Colon (tissue), 2 donors: ENCODE measurements at regions not wholly inside any gene's neighbourhood (a gene's known extent, or its start where the extent isn't known, plus 50 kb on each side); places are given as distances from the start of the nearest gene placed in this dataset.

Experiments used
- FAIRE-seq: peaks from 2 replicates; lab custom pipeline; 2012; peaks lifted over from hg19 to GRCh38; lab: Jason Lieb, UNC
- donor health status: control.
- donor health status: control.

- FAIRE-seq: no peak
Measured at GRCh38 chr4:124178449-124179021, 534.0 kb downstream of the ANKRD50 start.

DNA sequence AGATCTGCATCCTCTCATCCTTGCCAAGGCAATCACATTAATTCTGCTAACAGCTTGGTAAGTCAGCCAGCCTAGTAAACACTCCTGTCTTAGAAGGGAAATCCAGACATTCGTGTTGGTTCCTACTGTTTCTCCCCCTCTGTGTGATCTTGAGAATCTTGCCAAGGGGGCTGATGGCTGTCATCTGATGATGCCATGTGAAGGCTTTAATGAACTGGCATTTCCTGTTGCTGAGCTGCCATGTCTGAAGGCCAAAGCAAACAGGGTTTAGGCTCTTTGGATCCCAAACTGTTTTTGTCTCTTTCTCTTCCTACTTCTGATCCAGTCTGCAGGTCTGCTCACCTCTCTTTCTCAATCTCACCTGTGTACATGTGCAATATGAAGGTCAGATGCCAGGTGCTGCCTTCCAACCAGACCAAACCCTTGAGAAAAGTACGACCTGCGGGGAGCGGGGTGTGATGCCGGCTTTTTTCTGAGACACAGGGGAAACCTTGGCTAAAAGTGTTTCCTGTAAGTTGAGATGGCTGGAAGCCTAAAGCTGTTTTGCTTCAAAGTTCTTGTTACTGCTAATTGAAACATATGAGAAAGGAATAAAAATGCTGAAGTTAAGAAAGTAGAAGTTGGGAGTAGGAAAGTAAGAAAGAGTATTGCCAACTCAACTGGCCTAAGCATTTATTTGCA, 532.9 kb downstream of the ANKRD50 start:
- FAIRE-seq: no peak

DNA sequence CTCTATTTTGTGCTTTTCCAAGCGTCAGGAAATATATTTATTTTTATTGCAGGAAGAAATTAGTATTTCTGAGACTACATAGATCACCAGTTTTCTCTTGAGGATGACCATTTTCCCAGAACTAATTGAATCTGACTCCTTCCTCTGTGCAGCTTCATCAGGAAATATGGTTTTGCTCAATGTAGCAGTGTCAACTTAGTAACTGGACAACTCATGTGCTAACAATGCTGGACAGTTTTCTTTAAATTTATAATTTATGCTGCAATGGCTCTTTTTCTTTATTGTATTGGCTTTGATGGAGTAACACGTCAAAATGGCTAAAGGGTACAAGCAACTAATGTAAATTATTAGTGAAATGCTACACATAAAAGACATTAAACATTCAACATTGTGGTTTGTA, 531.5 kb downstream of the ANKRD50 start:
- no peak for FAIRE-seq

DNA sequence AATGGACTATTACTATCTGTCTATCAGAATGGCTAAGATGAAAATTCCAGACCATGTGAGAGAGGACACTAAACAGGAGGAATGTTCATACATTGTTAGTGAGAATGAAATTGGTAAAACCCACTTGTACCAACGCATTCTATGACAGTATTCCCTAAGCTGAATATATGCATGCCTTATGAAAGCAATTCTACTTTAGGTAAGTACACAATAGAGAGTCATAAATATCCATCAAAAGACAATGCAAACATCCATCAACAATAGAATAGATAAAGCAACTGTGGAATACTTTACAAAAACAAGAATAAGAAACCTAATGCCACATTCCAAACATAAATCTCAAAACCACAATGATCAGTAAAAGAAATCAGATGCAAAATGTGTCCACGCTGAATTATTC, 529.3 kb downstream of the ANKRD50 start:
- no peak for FAIRE-seq

- no peak for FAIRE-seq
Measured at GRCh38 chr4:124183926-124184325, 528.6 kb downstream of the ANKRD50 start.

DNA sequence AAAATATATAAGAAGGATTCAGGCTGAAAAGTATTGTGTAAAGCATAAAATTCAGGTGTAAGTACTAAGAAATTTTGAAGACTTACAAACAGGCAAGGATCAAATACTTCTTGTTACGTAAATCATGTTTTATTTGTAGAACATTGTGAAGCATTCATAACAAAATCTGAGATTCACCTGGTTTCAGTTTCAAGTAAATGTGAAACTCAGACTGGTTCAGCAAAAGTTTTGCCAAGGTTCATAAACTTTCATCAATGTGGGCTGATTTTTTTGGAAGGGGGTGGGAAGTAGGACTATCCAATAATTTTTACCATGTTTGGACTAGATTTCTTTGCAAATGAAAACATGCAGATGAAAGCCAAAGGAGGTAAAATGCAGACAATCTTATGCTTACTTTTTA, 527.7 kb downstream of the ANKRD50 start:
- no peak for FAIRE-seq

GRCh38 chr4:124188595-124188994, 523.9 kb downstream of the ANKRD50 start:
- no peak for FAIRE-seq

GRCh38 chr4:124189545-124189944, 523.0 kb downstream of the ANKRD50 start:
- no peak for FAIRE-seq

GRCh38 chr4:124191329-124191728, 521.2 kb downstream of the ANKRD50 start:
- no peak for FAIRE-seq

- no peak for FAIRE-seq
Measured at GRCh38 chr4:124192544-124192943, 520.0 kb downstream of the ANKRD50 start.

GRCh38 chr4:124199185-124199584, 513.3 kb downstream of the ANKRD50 start:
- no peak for FAIRE-seq

- FAIRE-seq: no peak
Measured at GRCh38 chr4:124199755-124200154, 512.8 kb downstream of the ANKRD50 start.

- FAIRE-seq: no peak
Measured at GRCh38 chr4:124201636-124202035, 510.9 kb downstream of the ANKRD50 start.

- no peak for FAIRE-seq
Measured at GRCh38 chr4:124202099-124202498, 510.4 kb downstream of the ANKRD50 start.

GRCh38 chr4:124203613-124204238, 508.8 kb downstream of the ANKRD50 start:
- no peak for FAIRE-seq

DNA sequence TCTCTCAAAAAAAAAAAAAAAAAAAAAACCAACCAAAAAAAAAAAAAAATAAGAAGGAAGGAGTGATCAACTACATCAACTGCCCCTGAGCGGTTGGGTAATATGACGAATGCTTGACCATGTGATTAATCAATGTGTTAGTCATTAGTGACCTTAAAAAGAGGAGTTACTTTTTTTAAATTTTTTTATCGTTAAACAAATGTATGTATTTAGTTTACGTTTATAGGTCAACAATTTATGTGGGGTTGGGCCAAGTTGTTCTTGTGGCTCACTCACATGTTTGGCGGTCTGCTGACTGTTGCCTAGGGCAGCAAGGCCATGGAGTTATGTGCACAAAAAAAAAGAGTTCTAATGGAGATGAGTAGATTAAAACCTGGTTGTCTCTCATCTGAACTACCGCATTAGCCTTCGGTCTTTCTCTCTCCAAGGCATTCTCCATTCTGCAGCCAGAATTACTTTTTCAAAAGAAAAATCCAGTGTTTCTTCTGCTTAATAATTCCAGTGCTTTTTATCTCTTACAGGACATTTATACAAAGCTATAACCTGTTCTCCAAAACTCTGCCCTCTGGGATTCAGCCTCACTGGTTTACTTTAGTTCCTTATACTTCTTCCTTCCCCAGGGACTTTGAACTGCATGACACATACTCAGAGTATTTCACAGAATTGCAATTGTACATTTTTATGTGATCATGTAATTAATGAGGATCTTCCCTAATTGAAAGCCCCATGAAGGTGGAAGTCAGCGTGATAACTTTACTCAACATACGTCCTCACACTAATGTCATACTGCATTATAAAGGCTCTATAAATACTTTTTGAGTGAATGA, 505.5 kb downstream of the ANKRD50 start:
- no peak for FAIRE-seq

GRCh38 chr4:124209211-124209610, 503.3 kb downstream of the ANKRD50 start:
- no peak for FAIRE-seq

GRCh38 chr4:124209626-124210025, 502.9 kb downstream of the ANKRD50 start:
- no peak for FAIRE-seq

- no peak for FAIRE-seq
Measured at GRCh38 chr4:124210746-124211145, 501.8 kb downstream of the ANKRD50 start.

DNA sequence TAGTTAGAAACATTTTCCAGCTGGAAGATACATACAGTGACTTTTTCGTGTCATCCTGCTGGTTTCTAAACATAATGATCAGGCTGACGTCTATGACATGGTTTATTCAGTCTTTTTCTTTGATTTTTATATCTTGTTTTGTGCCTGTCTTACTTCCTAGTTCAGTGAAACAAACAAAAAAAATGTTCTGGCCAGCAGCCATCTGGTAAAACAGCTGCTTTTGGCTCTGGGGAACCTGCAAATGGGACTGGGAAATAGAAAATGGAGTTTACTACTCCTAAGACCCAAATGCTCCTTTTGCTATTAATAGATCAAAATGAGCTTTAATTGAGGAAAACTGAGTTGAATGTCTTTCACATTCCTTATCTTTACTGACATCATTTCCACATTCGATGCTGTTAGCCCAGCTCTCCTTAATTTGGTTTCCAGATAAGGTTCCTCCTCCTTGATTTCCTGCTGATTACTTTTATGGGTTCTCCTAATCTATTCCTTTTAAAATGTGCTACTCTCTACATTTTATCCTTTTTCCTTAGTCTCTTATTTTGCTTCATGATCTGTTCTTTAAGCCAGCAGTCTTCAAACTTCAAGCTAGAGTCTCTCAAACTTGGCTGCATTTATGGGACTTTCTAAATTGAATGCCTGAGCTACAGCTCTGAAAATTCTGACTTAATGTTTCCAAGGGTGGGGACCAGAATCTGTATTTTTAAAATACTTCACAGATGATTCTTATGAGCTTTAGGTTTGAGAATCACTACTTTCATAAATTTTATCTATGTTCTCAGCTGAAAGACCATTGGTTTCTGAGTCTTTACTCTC, 499.5 kb downstream of the ANKRD50 start:
- no peak for FAIRE-seq

DNA sequence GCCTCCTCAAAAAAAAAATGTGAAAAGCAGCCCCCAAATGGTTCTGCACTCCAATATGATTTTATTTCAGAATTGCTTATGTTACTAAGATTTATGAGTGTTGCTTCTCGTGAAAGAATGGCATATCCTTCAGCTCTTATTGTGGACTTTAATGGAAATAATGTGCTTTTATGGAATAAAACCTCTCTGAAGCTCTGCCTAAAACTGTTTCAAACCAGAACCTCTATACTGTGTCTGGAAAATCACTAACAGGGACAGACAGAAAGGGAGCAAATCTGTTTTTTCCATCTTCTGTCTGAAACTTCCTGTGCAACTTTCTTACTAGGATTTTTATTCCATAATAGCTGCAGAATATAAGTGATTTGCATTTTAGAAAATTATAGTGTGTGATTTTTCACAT, 493.1 kb downstream of the ANKRD50 start:
- FAIRE-seq: no peak

DNA sequence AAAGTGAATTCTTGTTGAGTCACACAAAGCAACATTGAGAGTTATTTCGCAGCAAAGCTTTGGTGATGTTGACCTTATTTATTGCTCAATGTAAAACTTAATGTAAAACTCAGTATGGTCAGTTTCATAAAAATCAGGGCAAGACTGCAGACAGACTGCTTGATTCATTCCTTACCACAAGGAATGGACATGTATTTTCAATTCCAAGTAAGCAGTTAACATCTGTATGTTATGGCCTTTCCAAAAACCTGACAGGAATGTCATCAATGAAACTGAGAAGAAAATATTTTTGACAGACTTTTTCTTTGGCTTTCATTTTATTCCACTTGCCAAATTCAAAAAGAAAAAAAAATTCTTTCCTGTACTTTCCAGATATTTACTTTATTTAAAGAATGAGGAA, 488.3 kb downstream of the ANKRD50 start:
- no peak for FAIRE-seq
